A204.1 (cell line): ENCODE measurements at regions not wholly inside any gene's neighbourhood (a gene's known extent, or its start where the extent isn't known, plus 50 kb on each side); places are given as distances from the start of the nearest gene placed in this dataset.

Experiments used
- FAIRE-seq: peaks from 2 replicates; lab custom pipeline; 2012; peaks lifted over from hg19 to GRCh38; lab: Jason Lieb, UNC

DNA sequence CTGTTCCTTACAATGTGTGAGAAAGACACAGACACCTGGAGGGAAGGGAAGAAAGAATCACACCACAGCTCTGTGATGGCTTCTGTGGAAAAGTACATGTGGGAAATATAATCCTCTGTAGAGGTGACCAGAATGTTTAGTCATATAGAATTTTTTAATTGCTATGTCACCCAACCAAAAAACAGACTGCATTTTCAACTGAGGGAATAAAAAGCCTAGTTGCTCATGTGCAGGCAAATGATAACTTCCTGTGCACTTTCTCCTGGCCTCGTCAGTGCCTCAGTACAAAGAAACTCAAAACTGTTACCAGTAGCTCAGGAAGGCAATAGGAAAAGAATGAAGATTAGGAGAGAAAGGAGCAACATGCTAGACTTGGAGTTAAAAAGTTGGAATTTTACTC is 326.8 kb downstream of the OSR1 start:
- FAIRE-seq: no peak

DNA sequence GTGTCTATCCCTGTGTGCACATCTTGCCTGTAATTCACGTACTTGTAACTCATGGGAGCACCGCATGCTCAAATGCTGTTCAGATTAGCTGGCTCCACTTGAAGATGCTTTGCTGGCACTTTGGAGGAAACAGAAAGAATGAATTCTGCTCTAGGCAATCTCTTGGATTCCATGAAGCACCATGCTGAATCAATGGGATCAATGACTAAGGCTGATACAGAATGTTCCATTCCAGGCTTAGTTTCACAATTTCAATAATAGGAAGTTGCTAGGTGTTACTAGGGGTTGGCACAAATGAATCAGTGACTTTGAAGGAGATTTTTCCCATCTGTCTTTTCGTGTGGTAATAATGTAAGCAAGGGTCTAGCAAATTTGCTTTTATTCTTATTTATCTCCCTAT is 328.8 kb downstream of the OSR1 start:
- no peak for FAIRE-seq

DNA sequence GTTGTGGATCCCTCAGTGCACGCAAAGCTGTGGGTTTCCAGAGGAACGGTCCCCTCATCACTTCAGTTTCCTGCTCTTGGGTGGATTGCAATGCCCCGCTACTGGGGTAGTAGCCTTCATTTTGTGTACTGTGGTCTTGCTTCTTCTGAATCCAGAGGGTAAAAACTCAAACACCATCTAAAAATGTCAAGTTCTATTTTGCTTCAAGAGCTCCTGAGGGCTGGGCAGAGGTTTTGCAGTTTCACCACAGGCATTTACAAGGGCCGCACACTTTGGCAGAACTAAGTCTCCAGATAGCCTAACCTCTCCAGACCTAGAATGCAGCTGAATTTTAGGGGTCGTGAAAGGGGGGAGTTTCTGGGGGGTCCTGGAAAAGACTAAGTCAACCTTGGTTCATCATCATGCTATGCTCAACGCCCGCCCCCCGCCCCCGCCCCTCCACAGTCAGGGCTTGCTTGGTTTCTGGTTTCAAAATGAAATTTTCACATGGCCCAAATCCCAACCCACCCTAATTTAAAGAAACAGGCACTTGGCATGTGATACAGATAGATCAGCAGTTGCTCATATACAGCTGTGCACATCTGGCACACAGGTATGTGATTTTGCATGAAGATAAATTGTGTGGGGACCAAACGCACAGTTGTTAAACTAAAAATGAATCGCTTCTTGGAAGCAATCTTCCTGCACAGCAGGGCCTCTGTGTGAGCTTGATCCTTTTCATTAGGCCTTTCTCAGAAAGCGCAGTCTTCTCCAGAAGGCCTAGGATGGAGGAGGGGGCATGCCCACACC is 329.6 kb downstream of the OSR1 start:
- no peak for FAIRE-seq

DNA sequence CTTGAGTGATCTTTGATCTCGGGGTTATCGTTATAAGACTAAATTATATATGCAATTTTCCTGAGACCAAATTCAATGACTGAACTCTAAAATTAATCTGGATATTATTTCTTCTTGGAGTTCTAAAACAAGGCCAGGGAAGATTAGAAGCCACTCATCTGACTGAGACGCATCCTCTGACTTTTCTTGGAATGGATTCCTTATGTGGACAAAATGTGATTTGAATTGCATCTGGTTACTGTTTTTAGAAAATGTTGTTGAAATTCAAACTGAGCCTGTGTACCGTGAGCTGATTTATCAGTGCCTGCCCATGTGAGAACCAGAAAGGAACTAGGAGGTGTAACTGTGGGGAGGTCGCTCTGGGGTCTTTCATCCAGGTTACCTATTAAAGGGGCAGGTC is 330.8 kb downstream of the OSR1 start:
- no peak for FAIRE-seq

DNA sequence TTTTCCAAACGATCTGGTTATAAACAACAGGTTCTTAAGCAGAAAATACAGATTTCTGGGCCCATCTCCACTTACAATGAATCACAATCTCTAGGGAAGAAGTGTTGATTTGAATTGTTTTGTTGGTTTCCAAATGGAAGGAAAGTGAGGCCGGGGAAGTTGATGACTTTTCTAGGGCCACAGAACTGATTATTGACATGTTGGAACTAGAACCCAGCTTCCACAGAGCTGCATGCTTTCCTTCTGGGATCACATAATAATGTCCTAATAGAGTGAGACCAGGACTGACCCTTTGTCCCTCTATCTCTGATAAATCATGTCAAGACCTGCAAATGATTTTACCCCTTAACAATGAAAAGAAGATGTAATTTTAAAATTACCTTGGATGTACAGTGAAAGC is 332.2 kb downstream of the OSR1 start:
- no peak for FAIRE-seq

DNA sequence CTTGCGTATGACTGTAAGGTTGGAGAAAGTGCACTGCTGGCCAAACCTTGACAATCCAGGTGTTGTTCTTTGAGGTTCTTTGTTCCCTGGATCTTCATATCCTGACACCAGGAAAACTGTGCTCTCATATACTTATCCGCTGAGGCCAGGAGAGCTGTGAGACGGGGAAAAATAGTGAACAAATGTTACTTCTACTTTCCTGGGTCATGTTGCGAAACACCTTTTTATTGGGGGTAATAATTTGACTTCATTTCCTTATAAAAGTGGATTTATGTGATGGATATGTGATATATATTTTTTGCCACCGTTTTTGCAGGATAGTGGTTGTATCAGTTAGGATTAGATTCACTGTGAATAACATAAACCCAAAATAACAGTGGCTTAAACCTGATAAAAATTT is 336.1 kb downstream of the OSR1 start:
- FAIRE-seq: no peak

DNA sequence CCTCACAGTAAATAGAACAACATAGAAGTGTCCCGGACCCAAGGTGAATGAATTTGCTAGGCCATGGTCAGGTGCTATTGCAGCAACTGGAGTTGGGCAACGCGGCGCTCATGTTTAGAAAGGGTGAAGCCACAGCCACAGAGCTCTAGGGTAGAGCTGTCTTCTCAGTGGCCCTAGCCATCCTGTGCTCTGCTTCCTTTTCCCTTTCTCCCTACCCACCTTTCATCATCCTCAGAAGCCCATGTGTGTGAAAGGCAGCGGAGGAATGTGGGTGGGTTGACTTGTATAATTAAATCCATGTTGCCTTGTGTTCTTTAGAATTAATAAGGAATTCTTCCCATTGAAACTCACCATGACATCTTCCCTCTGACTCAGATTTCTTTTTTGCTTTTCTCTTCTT is 336.7 kb downstream of the OSR1 start:
- no peak for FAIRE-seq

DNA sequence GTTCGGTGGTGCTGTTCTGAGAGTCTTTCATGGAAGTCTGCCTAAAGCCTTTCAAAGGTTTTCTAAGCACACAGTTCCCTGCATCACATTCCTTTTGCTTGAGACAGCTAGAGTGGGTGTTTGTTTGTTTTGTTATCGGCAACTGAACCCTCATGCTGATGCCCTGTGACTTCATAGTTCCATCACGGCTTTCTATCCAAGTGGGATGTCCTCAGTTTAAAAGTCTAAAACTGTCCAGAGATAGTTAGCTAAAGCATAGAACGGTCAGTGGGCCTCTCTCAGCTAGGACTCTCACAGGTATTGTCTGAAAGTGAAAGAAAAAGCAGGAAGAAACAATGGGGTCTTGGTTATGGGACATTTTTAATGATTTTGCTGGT is 337.3 kb downstream of the OSR1 start:
- no peak for FAIRE-seq

DNA sequence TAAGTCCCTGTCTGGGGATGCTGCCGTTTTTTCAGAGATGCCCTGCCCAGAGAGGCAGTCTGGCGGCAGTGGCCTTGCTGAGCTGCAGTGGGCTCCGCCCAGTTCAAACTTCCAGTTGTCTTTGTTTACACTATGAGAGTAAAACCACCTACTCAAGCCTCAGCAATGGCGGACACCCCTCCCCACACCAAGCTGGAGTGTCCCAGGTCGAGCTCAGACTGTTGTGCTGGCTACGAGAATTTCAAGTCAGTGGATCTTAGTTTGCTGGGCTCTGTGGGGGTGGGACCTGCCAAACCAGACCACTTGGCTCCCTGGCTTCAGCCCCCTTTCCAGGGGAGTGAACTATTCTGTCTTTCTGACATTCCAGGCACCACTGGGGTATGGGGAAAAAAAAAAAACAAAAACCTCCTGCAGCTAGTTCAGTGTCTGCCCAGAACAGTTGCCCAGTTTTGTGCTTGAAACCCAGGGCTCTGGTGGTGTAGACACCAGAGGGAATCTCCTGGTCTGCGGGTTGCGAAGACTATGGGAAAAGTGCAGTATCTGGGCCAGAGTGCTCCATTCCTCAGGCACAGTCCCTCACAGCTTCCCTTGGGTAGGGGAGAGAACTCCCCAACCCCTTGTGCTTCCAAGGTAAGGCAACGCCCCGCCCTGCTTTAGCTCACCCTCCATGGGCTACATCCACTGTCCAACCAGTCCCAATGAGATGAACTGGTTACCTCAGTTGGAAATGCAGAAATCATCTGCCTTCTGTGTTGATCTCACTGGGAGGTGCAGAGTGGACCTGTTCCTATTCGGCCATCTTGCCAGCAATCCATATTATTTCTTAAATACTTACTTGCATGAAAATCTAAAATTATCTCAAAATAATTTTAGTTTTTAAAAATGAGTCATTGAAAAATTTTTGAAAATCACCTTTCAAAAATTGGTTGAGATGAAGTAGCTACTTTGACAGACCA is 338.0 kb downstream of the OSR1 start:
- no peak for FAIRE-seq

DNA sequence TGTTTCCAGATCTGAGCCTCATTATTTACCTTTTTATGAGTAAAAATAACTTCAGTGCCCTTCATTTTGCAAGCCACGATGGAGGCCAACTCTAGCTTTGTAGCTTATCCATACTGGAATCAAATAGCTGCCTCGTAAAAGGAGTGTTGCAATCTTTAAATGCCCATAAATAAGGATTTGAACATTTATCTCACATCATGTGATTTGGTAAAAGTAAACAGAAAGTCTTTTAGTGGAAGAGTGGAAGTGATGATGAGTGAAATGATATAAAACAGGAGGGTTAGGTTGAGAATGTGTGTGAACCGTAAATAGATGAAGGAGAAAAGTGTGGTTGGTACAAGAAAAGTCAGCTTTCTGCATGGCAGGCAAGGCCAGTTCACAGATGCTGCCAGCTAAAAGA is 348.9 kb downstream of the OSR1 start:
- no peak for FAIRE-seq

DNA sequence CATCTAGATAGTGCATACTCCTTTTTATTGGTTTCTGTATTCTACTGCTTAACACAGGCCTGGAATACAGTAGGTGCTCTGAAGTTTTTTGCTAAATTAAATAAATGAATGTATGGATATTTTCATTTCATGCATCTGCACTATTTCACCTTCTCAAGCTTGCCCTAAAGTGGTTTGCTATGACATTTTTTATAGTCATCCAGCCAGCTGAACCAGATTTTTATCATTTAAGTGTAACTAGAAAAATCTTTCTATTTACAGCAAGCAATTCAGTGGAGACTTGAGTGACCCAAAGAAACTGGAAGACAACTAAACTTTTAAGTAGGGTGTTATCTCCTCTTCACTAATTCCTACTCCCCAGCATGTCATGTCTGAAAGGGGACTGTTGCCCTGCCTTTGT is 354.9 kb downstream of the OSR1 start:
- FAIRE-seq: no peak

DNA sequence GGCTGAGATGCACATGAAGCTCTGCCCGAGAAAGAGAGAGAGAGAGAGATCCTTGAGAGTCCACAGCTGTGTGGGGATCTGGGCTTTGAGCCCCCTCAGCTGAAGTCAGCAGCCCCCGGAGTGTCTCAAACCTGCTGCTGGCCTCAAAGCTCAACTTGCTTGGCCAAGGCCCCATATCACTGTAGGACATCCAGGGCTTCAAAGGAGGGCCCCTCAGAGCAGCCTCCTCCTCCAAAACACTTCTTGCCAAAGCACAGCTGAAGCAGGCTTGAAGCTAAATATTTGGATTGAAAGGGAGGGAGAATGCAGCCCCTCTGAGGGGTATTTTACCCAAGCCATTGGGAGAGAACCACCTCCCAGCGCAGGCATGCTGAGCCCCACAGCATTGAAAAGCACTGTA is 357.6 kb downstream of the OSR1 start:
- no peak for FAIRE-seq

DNA sequence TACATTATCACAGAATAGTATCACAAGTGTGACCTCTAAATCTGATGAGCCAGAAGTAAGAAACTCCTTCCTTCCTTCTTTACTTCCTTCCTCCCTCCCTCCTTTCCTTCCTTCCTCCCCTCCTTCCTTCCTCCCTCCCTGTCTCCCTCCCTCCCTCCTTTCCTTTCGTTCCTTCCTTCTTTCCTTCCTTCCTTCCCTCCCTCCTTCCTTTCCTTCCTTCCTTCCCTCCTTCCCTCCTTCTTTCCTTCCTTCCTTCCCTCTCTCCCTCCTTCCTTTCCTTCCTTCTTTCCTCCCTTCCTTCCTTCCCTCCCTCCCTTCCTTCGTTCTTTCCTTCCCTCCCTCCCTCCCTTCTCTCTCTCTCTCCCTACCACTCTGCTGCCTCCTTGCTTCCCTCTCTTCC is 359.2 kb downstream of the OSR1 start:
- no peak for FAIRE-seq

DNA sequence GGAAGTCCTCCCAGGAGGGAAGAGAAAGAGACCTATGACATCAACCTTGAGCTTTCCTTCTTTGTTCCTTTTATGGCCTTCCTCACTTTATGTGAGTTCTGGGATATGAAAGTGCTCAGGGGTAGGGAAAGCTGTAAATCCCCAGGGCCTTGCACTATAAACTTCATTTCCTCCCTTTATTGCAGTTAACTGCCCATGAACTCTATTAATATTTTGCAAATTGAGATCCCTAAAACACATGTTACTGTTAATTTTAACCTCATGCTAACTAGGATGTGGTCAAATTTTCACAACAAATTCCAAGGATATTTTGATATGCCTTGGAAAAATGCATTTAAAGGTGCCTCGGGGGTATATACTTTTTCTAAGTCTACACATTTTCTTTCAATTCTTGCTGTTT is 359.9 kb downstream of the OSR1 start:
- FAIRE-seq: no peak

DNA sequence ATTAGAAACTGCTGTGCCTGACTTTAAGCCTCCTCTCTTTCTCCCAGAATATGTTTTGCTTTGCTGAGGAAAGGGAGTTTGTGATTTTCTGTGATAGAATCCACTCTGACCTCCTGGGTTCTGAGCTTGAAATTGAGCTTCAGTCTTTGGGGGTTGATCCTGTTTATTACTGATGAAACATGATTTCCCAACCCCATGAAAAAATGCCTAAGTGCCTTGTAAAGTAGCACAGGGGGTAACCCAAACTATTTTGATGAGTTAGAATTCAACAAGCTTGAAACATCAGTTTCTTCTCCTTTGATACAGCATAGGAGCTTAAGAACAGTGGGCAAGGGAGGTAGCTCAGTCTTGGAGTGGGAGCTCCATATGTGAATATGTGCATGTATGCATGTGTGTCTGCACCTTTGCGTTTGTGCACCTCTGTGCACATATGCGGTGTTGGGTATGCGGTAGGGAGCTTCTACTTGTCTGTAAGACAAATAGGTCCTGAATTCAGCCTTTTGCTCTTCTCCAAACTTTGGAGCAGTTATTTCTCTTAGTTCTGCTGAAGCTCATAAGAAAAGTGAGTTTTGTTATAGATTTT is 364.6 kb downstream of the OSR1 start:
- no peak for FAIRE-seq

DNA sequence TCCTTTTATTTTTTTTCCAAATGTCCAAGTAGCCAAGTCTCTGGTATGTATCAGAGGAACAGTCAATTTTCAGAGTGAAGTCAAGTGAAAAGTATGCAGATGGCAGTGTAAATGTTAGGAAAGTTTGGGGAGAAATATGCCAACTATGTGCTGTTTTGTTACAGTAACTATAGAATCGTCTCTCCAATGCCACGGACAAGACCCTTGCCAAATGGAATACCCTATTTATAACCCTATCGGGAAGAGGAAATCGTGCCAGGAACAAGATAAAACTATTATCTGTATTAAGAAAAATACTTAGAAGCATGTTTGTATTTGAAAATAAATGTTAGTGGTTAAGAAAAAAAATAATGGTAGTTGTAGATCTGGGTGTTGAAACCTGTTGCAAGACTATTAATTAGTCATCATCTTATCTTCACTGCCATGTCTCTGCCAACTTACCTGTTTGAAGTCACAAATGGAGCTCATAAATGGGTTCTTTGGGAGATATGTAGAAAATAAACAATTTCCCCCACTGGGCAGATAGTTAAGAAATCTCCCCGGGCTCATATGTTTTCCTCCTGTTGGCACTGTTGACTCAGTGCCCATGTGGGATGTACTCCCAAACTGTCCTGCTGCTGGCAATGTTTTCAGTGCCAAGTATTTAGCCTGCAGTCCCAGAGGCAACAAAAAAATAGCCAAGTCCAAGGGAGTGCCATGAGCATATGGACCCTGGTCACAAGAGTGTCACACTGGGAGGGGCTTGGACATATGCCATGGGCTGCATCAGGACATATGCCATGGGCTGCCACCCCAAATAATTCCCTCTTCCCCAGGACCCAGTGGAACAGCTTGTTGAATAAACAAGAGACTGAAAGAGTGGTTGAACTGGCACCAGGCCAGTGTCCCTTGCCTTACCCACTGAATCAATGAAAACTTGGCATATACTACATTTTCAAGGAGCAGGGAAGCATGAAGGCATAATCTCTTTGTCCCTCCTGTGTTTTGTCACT is 366.9 kb downstream of the OSR1 start:
- no peak for FAIRE-seq

DNA sequence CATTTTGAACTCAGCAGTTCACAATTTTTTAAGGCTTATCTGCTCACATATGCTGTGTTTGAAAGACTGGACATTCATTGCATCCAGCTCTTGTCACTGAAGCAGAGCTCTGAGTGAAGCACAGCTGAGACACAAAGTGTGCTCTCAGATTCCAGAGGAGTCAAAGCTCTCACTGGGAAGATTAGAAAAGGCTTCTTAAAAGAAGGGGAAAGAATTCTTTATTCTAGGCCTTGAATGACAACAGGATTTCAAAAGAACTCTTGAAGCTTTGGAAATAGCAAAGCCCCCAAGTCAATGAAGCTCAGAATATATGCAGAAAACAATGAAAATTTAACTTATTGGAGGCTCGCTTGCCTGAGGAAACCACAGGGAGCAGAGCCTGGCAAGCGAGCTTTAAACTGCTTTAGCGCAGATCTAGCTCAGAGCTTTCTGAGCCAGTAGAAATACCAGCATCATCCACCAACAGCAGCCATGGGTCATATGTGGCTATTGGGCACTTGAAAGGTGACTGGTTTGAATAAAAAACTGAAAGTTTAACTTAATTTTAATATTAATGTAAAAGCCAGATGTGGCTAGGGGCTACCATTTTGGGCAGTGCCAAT is 369.7 kb downstream of the OSR1 start:
- no peak for FAIRE-seq

DNA sequence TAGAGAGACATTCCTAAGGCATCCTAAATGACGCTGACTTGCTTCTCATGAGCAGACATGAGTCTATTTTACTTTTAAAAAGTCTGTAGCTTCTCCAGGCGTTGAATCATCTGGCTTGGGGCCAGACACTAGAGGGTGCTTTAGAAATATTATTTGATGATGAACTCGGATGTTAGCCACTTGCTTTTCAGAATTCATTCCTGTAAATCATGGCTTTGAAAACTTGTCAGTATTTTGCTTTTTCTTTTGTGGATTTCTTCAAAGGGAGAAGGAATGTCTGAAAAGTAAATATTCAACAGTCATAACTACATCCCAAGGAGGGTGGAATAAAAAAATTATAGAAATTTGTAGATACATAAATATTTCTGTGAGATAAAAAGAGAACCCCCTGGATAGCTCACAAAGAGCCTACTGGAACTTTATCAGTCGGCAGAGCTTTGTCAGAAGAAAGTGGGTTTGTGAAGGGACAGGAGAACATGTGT is 370.8 kb downstream of the OSR1 start:
- FAIRE-seq: no peak

DNA sequence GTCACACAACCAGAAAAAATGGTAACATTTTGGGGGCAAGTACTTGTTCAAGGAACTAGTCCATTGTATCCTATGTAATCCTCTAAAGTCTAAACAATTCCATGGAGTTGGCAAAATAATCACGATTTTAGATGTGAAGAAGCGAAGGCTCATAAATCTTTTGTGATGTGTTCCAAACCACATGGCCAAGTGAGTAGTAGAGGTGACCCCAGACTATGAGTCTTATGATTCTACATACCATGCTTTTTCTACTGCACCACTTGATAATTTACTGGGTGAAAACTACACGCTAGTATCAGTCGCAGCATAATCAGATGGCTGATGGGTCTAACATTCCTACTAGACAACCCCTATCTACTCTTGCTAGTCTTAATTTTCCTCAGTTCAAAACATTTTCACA is 371.4 kb downstream of the OSR1 start:
- FAIRE-seq: no peak

DNA sequence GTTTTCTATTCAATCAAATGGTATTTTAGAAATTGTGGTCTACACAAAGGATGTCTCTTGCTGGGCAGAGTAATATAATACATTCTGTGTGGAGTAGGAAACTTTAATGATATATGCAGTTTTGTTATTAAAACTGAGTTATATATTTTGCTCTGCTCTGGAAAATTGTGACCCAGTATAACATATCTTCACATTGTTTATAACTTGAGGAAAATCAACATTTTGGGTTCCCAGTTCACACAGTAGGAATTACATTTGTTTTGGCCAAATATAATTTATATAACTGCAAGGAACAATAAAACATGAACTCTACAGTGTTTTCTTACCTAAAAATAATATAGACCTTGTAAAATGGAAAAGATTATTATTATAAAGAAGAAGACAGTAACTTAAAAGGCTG is 372.4 kb downstream of the OSR1 start:
- no peak for FAIRE-seq

DNA sequence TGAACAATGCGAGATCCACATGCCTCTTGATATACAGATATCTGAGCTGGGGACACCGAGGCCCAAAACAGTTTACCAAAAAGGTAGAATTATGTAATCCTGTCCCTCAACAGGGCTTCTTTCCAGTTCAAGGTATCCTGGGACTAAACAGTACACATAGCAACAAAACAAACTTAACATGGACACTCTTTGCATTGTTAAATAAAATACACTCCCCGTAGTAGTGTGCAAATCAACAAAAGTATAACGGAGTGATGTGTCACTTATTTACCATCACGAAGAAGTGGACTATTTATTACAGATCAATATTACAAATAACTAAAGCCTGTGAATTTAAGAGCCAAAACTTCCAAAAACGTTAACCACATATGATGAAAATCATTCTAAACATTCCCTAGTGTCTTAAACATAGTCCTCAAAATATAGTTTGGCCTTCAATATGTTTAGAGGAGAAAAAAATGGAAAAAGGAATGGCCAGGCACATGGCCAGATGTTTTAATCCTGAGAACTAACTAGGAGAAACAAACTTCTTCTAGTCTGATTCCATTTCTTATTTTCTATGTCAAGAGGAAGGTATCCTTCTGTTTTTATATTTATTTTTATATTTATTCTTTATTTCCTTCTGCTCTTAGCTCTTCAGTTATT is 377.5 kb downstream of the OSR1 start:
- FAIRE-seq: no peak
